ENCODE measurements at regions not wholly inside any gene's neighbourhood (a gene's known extent, or its start where the extent isn't known, plus 50 kb on each side); places are given as distances from the start of the nearest gene placed in this dataset.
A peak's percentile ranks its signal among the peaks of the same experiment; 100 is the strongest.

GRCh38 chr17:14771543-14771942 is 470.7 kb downstream of the HS3ST3B1 start:
- peaks cover 8% of the 10 kb centered on the region for H3K4me1 Mint-ChIP-seq
- H3K4me3 Mint-ChIP-seq, result no peak overlapping the region
- Histone ChIP-seq H3K9me3 (ENCODE audit: low read depth) (no peaks in the 10 kb centered on the region), H3K36me3 (no peaks in the 10 kb centered on the region), H2AFZ (replicated peaks) (no peak overlapping the region), H3F3A (ENCODE audit: low read depth) (no peaks in the 10 kb centered on the region), H3K27me3 (no peaks in the 10 kb centered on the region), H3K27ac (no peak overlapping the region), H3K79me2 (ENCODE audit: low read depth) (no peaks in the 10 kb centered on the region), H3K9ac (no peak overlapping the region), H4K20me1 (ENCODE audit: low read depth) (no peaks in the 10 kb centered on the region), H3K4me1 (peaks cover 7% of the 10 kb centered on the region), H3K4me3 (no peak overlapping the region), H3K4me2 (no peak overlapping the region)
- TF ChIP-seq EZH2phosphoT487 (IDR thresholded peaks at IDR 0.05), result no peak
- TF ChIP-seq EZH2 (IDR thresholded peaks at IDR 0.05), result no peak
- TF ChIP-seq CTCF (IDR thresholded peaks at IDR 0.05), result no peak
- peaks cover 25% of the 10 kb centered on the region for H3K9me3 Mint-ChIP-seq
- no peak for DNase-seq (ENCODE audit: low spot score)
- H3K27ac Mint-ChIP-seq, result peak overlapping the region; percentile 17
- no peaks in the 10 kb centered on the region for H3K36me3 Mint-ChIP-seq
- H3K27me3 Mint-ChIP-seq (ENCODE audit: insufficient read depth, low read depth), result peaks cover 2% of the 10 kb centered on the region

DNA sequence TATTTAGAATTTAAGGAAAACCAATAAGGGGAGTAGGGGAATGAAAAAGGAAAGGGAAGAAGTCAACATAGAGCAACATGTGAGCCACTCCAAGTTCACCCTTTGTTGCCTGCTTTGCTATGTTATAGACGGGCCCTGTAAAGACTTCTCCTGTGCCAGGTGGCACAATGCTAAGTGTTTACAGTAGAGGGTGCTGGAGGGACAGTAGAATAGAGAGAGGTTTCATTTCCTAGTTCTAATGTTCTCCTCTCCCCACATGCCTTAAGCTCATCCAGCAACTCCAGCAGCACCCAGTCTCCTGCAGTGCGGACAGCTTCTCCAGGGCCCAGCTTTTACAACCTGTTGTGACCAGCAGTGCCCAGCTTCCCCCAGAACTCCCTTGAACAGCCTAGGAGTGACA is 468.0 kb downstream of the HS3ST3B1 start:
- Mint-ChIP-seq H3K4me3 (no peak overlapping the region), H3K27ac (no peak overlapping the region), H3K9me3 (peaks cover 19% of the 10 kb centered on the region), H3K36me3 (no peaks in the 10 kb centered on the region), H3K4me1 (no peaks in the 10 kb centered on the region), H3K27me3 (ENCODE audit: insufficient read depth, low read depth) (no peaks in the 10 kb centered on the region)
- Histone ChIP-seq H3K9me3 (ENCODE audit: low read depth) (no peaks in the 10 kb centered on the region), H3K27me3 (no peaks in the 10 kb centered on the region), H3K4me3 (no peak overlapping the region), H3K27ac (no peak overlapping the region), H3K4me1 (no peaks in the 10 kb centered on the region), H3K9ac (no peak overlapping the region), H3K79me2 (ENCODE audit: low read depth) (no peaks in the 10 kb centered on the region), H3K4me2 (no peak overlapping the region), H2AFZ (replicated peaks) (no peak overlapping the region), H3F3A (ENCODE audit: low read depth) (no peaks in the 10 kb centered on the region), H4K20me1 (ENCODE audit: low read depth) (no peaks in the 10 kb centered on the region), H3K36me3 (no peaks in the 10 kb centered on the region)
- TF ChIP-seq EZH2 (IDR thresholded peaks at IDR 0.05) (no peak), EZH2phosphoT487 (IDR thresholded peaks at IDR 0.05) (no peak), CTCF (IDR thresholded peaks at IDR 0.05) (no peak)
- DNase-seq (ENCODE audit: low spot score), result no peak

- no peaks in the 10 kb centered on the region for H3K36me3 Mint-ChIP-seq
- no peaks in the 10 kb centered on the region for H3K27me3 ChIP-seq
- H4K20me1 ChIP-seq (ENCODE audit: low read depth), result no peaks in the 10 kb centered on the region
- H3K27ac Mint-ChIP-seq, result no peak overlapping the region
- peaks cover 8% of the 10 kb centered on the region for H3K4me1 ChIP-seq
- no peak for TF ChIP-seq CTCF (IDR thresholded peaks at IDR 0.05)
- TF ChIP-seq EZH2phosphoT487 (IDR thresholded peaks at IDR 0.05), result no peak
- no peak for TF ChIP-seq EZH2 (IDR thresholded peaks at IDR 0.05)
- H3K79me2 ChIP-seq (ENCODE audit: low read depth), result no peaks in the 10 kb centered on the region
- no peak for DNase-seq (ENCODE audit: low spot score)
- H3K9me3 Mint-ChIP-seq, result peaks cover 2% of the 10 kb centered on the region
- no peak overlapping the region for H3K4me2 ChIP-seq
- no peak overlapping the region for H3K9ac ChIP-seq
- no peaks in the 10 kb centered on the region for H3K4me1 Mint-ChIP-seq
- H3K27me3 Mint-ChIP-seq (ENCODE audit: insufficient read depth, low read depth), result no peaks in the 10 kb centered on the region
- no peaks in the 10 kb centered on the region for H3K9me3 ChIP-seq (ENCODE audit: low read depth)
- no peaks in the 10 kb centered on the region for H3K36me3 ChIP-seq
- H3K27ac ChIP-seq, result no peak overlapping the region
- H3F3A ChIP-seq (ENCODE audit: low read depth), result no peaks in the 10 kb centered on the region
- no peak overlapping the region for H3K4me3 Mint-ChIP-seq
- no peak overlapping the region for H3K4me3 ChIP-seq
- no peak overlapping the region for H2AFZ ChIP-seq (replicated peaks)
Observed at GRCh38 chr17:14762736-14763479, 462.0 kb downstream of the HS3ST3B1 start.
